Stimulated activated CD8-positive, alpha-beta memory T cell treated with anti-CD3 and anti-CD28 coated beads, Interleukin-15, amount 100 ng/mL, for 48 hours (primary cell): ENCODE measurements at regions not wholly inside any gene's neighbourhood (a gene's known extent, or its start where the extent isn't known, plus 50 kb on each side); places are given as distances from the start of the nearest gene placed in this dataset.
"Not testable (repeated sequence)": the region's sequence is repeated elsewhere in the genome, so short reads cannot be mapped to it uniquely, and the experiment has no call there.

Experiments
- DNase-seq, 2 donors: peaks; one replicate each; pipeline ENCODE4 v3.0.0-alpha.2; 2020; ENCODE audit warnings: low read depth in 2 of 2

DNA sequence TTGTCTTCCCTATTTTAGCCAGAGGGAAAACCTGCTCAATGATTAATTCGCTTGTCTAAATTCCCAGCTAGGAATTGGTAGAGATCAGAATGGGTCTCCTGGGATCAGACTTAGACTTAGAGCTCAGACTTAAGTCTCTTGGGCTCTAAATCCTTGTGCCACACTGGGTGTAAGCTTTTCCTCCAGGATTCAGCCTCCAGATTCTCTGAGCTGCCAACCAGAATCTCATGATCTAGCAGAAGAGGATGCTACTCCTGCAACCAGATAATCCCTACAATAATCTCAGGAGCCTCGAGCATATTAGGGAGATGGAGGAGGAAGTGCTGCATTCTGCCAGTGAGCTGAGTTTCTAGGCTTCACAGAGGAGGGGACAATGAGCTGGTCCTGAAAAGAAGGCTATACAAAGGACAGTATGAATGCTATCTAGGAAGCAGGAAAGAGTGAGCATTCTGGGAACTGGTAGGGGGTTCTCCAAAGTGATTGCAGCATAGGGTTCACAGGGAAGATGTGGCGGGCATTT is 211.6 kb upstream of the SESN3 start:
- DNase-seq = no peak

DNA sequence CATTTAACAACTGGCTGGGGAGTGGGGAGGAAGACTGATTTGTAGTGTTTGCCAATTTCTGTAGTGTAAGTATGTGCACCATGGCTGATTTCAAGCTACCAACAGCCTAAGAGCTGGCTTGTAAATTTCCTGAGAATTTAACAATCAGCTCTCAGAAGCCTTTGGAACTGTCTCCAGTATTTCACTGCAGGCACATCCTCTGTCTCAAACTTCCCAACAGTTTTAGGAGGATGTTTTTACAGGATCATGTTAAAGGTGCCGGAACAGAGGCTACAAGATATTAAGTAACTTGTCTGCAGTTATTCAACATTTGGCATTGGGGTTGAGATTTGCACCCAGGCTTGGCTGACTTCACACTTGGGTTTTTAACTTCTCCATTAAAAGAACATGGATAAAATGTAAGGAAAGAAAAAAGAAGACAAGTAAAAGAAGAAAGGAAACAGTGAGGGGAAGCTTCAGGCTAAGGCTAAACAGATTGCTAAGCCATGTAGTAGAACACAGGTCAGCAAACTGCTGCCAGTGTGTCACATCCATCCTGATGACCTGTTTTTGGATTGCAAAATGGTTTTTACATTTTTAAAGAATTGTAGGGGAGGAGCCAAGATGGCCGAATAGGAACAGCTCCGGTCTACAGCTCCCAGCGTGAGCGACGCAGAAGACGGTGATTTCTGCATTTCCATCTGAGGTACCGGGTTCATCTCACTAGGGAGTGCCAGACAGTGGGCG is 204.8 kb upstream of the SESN3 start:
- no peak for DNase-seq

DNA sequence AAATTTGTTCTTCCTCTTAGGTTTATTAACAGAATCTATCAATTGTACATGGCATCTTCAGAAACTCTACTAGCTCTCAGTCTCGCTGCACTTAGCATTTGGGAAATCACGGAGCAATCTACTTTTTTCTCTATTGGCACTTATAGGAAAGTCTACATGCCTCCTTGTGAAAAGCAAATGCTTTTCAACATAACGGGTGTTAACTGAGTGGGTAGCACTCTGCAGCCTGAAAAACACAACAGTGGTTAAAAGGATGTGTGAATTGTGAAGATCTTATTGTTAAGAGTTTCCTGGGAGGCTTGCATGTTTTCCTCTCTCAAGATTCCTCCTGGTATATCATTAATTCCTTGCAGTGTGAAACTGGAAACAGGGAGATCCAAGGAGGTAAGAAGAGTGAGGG is 204.2 kb upstream of the SESN3 start:
- no peak for DNase-seq

DNA sequence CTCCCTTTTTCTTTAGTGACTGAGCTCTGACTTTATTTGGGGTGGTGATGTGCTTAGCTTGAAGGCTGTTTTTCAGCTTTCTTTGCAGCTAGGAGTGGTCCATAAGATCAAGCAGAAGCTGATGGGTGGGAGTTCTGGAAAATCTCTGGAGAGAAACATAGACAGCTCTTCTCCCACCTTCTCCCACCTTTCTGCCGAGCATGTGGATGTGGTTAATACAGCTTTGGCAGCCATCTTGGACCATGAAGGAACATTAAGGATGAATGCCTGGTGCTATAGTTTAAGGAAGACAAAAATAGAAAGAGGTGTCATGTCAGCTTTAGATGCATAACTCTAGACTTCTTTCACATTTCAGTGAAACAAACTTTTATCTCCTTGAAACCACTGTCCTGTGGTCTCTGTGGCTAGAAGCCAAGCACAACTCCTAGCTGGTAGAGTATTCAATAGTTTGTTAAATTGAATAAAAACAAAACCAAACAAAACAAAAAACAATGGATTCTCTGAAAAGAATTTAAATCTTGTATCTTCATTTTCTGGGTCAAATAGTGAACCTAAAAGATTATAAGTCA is 203.6 kb upstream of the SESN3 start:
- DNase-seq = no peak

DNA sequence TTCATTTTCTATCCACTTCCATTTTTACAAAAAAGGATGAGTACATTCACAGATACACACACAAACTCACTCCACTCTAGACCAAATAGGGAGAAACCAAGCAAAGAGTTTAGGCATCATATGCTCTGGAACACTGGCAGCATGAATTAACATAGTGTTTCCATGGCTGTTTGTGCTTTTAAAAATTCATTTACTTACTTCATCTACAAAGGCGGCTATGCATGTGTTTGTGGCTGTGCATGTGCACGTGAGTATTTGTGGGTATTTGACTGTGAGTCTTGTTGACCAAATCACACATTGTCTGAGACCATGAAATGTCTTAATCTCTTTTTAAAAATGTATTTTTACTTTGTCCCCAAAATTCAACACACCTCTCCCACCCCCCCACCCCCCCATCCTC is 203.0 kb upstream of the SESN3 start:
- DNase-seq = no peak

DNA sequence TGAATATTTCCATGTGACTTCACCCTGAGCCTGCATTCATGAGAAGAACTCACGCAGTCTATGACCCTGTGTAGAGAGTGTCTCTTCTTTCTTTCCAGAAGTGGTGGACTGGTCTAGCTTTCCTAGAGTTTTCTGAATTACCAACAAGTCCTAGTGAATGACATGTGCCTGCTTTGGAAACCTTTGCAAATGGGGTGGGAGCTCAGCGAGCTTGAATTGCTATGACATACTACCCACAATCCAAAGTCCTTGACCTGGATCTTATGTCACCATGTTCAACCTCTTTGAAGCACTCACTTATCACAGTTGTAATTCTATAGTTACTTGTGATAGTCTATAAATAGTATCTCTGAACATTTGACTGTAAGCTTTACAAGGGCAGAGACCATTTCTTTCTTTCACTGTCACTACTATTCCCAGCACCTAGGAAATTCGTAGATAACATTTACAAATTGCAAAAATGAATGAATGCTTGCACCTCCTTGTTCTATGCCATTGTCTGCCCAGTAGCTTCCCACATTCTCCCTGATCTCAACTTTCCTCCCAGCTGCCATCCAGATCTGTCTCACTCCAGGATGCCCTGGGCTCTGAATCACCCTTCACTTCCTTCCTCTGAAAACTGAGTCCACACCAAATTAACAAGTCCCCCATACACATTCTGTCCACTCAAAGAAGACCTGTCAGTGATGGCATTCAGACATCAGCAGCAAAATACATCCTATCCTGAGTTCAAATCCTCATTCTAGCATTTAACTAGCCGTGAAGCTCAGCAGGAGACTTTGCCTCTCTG is 201.9 kb upstream of the SESN3 start:
- no peak for DNase-seq

DNA sequence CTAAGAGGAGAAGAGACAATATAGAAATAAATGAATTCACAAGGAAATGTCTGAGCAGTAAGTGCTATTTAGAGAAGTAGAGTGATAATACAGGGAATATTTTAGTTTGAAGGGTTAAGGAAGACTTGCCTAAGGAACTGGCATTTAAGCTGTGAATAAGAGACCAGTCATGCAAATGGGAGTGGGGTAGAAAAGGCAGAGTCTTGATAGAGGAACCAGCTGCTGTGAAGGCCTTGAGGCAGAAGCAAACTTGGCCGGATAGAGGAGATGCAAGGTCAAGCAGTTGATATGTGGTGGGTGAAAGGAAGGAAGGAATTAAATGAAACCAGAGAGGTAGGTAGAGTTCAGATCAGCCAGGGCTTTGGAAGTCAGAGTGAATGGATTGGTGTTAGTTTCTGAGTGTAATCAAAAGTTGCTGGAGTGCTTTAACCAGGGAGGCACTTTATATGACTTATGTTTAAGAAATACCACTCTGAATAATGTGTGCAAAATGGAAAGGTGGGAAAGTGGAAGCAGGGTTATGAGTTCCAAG is 198.4 kb upstream of the SESN3 start:
- DNase-seq = no peak

DNA sequence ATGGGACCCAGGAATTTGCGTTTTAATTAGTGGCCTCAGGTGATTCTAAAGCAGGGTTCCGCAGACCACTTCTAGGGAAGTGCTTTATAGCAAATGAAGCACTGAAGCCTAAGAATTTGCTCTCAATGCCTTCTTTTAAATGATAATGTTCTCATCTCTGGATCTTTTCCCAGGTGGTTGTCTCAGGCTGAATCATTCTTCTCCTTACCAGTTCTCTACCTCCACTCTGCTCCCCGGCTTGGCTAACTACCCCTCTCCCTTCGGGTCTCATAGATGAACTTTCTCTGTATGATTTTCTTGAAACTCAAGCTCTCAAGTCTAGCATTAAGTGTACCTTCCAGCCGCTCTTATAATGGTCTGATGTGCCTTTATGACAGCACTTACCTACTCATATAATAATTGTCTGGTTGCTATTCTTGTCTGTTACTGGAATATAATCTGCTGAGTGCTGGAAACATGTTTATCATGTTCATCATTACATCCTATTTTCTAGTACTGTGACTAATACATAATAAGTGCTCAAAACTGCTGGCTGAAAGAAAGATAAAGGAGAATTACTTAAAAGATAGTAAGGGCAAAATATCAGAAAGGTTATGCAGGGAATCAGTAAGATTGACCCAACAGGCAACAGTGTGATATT is 195.9 kb upstream of the SESN3 start:
- no peak for DNase-seq

DNA sequence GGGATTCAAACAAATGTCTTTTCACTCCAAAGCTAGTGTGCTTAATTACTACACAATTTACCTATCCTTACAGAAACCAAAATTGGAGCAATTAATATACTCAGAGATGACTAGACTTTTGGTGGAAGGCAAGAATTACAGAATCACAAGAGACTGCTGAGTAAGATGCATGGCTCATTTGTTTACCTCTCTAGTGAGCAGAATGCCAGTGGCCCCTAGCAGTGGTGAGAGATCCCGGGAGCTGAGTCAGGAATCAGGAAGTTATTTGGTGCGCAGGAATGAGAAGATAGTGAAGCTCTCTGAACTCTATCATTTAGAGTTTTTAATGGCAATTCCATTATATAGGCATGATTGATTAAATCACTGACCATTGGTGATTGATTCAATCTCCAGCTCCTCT is 188.9 kb upstream of the SESN3 start:
- no peak for DNase-seq

DNA sequence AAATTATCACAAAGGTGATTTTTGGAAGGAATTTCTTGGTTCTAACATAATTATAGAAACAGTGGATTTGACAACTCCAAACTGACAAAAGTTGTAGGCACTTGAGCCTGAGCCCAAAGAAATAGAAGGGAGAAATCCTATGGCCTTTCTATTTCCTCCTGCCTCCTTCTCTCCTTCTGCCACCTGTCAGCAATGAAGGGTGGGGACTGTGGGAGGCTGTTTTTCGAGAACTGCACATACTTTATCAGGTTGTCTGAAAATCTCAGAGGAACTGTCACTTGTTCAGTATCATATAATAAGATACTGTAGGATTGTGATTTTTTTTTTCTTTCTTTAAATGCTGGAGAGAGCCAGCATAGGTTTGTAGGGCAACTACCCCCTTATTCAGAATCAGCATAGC is 187.9 kb upstream of the SESN3 start:
- DNase-seq = no peak

DNA sequence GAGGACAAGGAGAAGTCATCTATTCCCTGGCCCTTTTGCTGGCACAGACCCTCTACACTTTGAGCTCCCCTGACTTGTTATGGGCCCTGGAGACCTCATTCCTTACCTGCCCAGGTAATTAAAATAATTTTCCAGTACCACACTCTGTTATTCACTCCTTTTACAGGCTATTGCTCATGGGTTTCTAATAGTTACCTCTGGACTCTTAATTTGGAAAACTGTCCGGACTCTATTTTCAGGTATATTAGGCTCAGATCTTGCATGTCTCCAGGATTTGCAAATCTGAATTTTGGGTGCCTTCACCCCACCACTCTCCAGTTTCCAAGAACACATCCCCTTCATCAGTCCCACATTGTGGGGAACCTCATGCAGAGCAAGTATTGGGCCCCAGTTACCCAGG is 186.8 kb upstream of the SESN3 start:
- DNase-seq = no peak

DNA sequence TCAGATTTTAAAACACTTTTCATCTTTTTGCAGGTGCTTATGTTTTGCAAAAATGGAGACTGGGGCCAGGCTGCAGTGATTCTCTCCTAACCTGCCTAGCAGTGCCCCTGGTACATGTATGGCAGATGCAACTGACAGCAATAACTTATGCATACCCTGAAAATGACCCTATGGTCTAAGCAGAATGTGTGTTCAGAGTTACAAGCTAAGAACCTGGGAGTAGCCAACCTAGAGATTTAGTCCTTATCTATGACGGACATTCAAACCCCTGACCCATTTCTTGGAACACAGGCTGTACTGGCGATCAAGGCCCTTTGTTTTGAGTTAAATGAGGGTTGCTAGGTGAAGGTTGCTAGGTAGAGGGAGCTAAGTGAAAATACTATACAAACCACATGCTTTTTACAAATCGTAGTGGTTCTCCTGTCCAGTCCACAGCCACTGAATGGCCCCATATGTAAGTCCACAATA is 184.9 kb upstream of the SESN3 start:
- no peak for DNase-seq

DNA sequence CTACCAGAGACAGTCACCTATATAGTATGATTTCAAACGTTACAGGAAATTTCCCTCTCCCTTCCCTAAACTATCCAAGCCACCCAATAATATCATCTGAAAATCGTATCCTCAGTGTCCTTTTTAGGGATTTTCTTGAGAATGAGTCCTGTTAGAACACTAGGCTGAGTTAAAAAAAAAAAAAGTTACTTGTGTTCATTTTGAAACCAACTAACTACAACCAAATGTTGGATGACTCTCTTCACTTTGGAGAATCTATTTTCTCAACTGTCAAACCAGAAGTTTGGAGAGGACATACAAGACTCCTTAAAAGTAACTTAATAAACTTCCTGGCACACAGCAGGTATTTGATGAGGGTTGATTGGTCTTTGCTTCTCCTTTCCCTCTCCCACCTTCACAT is 183.2 kb upstream of the SESN3 start:
- no peak for DNase-seq

DNA sequence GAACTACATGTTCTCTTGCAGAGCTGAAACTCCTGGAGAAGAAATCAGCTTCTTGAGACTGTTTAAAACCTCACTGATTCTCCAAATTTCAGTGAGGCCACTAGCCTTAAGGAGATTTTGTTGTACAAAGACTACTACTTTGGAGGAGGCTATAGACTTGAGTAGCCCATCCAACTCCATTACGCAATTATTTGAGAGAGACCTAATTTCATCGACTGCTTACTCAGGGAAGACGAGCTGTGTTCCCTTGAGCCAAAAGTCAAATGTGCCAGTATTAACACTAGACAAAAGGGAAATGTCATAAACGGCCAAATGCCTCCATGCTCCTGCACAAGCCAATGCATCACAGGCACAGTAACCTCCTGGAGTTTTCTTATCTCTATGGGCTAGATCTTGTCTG is 182.8 kb upstream of the SESN3 start:
- no peak for DNase-seq

DNA sequence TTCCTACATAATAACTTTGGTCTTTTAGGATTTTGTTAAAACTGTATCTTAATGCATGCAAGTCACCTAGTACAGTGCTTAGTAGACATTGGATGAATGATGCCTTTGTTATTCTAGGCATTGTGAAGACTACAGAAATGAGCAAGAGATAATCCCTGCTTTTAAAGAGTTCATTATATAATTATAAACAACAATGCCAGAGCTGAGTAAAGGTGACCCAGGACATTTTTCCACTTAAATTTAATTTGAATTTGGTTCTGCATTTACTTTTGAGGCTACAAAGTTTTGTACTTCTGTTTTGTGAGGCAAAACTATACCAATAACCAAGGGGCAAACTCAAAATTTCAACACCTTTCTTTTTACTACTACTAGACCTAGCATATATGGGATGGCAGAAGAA is 182.0 kb upstream of the SESN3 start:
- no peak for DNase-seq

DNA sequence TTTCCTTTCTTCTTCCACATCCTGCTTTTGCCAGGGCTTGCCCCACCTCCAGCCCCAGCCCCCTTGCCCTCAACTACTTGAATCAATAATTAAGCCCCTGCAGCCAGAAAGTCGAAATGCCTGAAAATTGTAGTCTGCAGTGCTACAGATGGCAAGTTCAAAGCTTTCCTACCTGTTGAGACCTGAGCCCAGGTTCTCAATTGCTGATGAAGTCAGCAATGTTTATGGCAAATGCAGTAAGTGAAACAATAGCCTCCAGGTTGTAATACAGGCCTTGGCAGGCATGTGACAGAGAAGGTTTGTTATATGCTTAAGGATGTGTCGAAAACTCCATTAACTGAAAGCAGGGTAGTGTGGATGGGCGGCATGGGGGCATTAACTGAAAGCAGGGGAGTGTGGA is 181.1 kb upstream of the SESN3 start:
- no peak for DNase-seq

DNA sequence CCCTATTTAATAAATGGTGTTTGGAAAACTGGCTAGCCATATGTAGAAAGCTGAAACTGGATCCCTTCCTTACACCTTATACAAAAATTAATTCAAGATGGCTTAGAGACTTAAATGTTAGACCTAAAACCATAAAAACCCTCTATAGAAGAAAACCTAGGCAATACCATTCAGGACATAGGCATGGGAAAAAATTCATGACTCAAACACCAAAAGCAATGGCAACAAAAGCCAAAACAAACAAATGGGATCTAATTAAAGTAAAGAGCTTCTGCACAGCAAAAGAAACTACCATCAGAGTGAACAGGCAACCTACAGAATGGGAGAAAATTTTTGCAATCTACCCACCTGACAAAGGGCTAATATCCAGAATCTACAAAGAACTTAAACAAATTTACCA is 179.7 kb upstream of the SESN3 start:
- not testable (repeated sequence) for DNase-seq

DNA sequence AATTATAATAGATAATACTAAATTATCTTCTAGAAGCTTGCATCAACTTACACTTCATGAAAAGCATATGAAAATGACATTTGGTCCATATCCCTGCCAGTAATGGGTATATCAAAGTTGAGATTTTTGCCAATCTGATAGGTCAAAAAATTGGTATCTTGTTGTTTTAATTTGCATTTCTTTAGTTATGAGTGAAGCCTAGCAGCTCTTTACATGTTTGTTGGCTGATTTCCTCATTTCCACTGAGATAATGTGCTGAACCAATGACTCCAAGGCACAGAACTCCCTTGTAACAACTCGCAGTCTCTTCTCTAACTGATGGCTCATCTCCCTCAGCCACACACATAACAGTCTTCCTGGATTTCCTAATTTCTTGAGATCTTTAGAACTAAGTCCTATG is 175.3 kb upstream of the SESN3 start:
- no peak for DNase-seq

DNA sequence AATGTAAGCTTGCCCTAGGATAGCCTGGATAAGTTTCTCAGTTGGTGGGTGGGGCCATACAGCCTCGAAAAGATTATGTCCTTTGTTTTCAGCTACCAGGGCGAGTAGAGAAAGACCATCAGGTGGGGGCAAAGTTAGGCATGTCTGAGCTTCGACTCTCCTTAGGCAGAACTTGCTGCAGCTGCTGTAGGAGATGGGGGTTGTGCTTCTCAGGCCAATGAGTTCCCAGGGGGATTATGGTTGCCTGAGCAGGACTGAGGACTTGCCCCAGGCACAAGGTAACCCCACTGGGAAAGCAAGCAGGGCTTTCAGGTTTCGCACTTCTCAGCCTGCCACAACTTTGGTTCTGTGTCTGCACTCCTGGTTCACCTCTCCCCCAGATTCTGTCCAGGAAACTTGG is 173.4 kb upstream of the SESN3 start:
- DNase-seq = no peak

DNA sequence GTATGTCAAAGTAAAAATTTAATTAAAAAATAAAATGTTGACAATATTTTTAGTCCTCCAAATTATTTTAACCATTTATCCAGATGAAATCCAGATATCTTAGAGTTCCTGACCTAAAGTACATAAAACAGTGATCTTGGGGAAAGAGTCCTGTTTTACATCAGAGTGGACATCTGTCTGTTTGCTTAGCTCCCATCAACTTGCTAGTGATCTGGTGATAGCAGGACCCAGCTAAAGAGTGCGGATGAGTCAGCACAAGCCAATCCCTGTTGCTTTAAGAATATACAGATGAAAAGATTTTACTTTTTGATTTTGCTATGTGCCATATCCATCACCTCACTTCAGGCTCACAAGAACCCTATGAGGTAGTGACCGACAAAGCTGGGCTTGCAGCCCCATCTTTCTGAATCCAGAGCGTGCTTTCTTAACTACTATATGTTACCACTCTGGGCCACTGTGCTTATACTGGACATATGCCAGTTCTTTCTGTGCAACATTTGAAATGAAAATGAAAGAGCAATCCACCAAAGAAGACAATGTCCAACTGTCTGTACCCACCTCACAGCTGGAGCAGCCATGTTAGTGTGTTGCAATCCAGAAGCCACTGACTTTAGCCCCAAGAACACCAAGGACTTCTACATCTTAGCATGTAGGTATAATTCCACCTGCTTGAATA is 167.6 kb upstream of the SESN3 start:
- no peak for DNase-seq

DNA sequence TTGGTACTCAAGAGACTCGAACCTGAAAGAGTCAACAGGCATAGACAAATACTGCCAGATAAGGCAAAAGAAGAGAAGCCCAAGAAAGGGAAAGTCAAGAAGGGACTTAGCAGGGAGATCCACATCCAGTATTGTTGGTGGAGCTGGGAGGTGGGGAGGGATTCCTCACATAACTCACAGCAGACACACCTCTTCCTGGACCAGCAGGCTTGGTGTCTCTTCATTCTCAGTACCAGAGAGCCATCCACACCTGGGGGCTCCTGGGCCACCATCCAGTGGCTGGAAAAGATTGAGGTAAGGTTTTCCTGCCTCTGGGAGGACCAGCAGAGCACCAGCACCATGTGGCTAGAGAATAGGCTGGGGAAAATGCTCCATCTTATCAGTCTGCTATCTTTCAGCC is 161.6 kb upstream of the SESN3 start:
- no peak for DNase-seq

DNA sequence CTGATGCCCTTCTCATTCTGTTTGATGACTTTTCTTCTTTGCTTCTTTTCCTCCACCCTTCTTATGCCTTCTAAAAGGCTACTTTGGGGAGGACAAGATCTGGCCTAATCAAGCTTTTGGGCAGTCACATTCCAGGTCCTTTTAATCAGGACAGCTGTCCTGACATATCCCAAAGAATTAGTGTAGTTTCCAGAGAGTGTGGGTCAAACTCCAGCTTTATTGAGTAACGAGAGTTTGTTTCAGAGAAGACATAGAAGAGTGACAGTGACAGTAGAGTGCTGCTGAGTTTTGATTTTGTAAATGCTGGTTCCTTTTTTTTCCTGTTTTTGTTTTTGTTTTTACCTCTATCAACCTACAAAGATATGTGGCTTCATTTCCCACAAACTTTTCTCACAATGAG is 158.4 kb upstream of the SESN3 start:
- DNase-seq = no peak
